ENCODE measurements at regions not wholly inside any gene's neighbourhood (a gene's known extent, or its start where the extent isn't known, plus 50 kb on each side); places are given as distances from the start of the nearest gene placed in this dataset.

- TF ChIP-seq, protein P1, sequence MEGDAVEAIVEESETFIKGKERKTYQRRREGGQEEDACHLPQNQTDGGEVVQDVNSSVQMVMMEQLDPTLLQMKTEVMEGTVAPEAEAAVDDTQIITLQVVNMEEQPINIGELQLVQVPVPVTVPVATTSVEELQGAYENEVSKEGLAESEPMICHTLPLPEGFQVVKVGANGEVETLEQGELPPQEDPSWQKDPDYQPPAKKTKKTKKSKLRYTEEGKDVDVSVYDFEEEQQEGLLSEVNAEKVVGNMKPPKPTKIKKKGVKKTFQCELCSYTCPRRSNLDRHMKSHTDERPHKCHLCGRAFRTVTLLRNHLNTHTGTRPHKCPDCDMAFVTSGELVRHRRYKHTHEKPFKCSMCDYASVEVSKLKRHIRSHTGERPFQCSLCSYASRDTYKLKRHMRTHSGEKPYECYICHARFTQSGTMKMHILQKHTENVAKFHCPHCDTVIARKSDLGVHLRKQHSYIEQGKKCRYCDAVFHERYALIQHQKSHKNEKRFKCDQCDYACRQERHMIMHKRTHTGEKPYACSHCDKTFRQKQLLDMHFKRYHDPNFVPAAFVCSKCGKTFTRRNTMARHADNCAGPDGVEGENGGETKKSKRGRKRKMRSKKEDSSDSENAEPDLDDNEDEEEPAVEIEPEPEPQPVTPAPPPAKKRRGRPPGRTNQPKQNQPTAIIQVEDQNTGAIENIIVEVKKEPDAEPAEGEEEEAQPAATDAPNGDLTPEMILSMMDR (IDR thresholded peaks at IDR 0.05; ENCODE audit: extremely low read depth in 1 of 2, insufficient read depth in 1 of 2, low read depth in 1 of 2, low read length in 2 of 2) = no peak
- TF ChIP-seq EZH2 (IDR thresholded peaks at IDR 0.05; ENCODE audit: borderline replicate concordance, low read depth, low read length, severe bottlenecking) (no peak), POLR2A (IDR thresholded peaks at IDR 0.05; ENCODE audit: low read depth, low read length) (no peak), GATA2 (IDR thresholded peaks at IDR 0.05; ENCODE audit: insufficient read depth, insufficient read length, low read depth, low read length) (no peak)
- TF ChIP-seq, protein P2, sequence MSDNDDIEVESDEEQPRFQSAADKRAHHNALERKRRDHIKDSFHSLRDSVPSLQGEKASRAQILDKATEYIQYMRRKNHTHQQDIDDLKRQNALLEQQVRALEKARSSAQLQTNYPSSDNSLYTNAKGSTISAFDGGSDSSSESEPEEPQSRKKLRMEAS (IDR thresholded peaks at IDR 0.05; ENCODE audit: insufficient read depth, insufficient read length) = no peak
Observed at GRCh38 chr2:100747996-100748615, 71.8 kb upstream of the NPAS2 start.
